Fibroblast of upper back skin (primary cell): ENCODE measurements at regions not wholly inside any gene's neighbourhood (a gene's known extent, or its start where the extent isn't known, plus 50 kb on each side); places are given as distances from the start of the nearest gene placed in this dataset.
"Not testable (repeated sequence)": the region's sequence is repeated elsewhere in the genome, so short reads cannot be mapped to it uniquely, and the experiment has no call there.

Experiments
- DNase-seq: peaks from one replicate; pipeline ENCODE4 v3.0.0-alpha.2; 2013

DNA sequence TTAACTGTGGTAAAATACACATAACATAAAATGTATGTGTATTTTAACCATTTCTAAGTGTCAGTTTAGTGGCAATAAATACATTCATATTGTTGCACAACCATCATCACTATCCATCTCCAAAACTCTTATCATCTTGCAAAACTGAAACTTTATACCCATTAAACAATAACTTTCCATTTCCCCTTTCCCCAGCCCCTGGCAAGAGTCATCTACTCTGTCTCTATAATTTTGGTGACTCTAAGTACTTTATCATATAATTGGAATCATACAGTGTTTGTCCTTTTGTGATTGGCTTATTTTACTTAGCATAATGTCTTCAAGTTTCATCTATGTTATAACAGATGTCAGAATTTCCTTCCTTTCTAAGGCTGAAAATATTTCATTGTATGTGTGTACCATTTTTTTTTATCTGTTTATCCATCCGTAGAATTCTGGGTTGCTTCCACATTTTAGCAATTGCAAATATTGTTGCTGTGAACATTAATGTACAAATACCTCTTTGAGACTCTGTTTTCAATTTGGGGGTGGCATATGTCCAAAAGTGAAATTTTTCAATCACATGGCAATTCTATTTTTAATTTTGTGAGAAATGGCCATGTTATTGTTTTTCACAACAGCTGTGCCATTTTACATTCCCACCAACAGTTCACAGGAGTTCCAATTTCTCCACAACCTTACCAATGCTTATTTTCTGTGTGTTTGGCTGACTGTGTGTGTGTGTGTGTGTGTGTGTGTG lies 153.9 kb upstream of the GORAB start:
- peak; percentile 28 for DNase-seq

DNA sequence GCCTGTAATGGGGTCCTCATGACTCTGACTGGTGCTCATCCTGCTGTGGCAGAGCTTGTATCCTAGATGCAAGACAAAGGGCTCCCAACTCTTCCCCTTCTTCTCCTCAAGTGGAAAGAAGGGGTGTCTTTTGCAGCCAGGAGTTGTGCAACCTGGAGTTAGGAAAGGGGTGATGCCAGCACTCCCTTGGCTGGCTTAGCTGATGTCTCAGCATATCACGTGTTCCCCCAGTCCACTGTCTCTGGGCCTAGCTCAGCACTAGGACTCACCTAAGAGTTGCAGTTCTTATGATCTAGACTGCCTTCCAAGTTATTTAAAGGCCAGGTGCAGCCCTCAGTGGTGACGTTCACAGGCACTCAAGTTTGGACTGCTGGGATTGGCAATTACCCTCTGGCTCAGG lies 146.2 kb upstream of the GORAB start:
- no peak for DNase-seq

DNA sequence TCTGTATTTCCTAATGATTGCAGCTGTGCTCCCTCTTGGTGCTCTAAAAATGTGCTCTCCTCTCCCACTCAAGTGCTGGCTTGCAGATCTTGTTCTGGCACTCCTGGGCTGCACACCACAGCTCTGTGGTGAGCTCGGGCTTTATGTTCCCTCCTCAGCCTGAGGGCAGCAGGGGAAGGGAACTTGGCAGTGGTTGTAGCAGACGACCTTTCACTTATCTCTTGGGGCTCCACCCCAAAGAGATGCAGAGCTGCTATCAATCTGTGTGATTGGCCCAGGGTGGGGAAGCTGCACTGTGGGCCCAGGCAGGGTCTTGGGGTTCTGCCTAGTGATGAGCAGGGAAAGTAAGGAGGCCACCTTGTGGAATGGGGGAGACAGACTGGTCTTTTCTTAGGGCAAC lies 143.5 kb upstream of the GORAB start:
- DNase-seq, result no peak

DNA sequence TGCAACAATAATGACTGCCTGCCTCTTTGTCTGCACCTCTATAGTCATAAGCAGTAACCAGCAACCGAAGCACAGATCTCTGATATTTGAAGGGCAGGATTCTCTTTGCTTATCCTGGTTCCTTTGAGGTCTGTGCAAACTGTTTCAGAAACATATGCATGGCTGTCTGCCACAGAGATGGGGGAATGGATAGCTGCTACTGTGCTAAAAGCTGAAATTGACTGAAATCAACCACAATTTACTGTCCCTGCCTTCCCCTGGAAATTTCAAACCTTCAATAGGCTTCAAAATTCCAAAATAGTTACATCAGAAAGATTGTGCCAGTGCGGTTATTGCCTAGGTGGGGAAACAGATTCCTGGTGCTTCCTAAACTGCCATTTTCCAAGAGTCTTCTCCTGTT lies 136.8 kb upstream of the GORAB start:
- peak; percentile 91 for DNase-seq

DNA sequence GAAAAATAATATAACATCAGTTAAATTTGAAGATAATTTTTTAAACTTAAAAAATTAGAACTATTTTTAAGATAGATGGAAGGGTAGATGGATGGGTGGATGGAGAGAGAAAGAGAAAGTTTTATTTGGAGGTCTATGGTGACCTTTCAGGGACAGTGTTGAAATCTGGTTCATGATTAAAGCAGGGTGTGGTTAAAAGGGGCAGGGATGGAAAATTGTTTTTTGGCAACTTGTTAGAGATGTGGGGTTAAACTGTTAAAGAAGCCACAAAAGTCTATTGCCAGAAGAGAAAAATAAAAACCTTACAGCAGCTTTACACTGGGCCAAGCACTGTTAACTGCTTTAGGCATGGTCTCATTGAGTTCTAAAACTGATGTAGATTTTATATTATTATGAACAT lies 134.9 kb upstream of the GORAB start:
- no peak for DNase-seq

DNA sequence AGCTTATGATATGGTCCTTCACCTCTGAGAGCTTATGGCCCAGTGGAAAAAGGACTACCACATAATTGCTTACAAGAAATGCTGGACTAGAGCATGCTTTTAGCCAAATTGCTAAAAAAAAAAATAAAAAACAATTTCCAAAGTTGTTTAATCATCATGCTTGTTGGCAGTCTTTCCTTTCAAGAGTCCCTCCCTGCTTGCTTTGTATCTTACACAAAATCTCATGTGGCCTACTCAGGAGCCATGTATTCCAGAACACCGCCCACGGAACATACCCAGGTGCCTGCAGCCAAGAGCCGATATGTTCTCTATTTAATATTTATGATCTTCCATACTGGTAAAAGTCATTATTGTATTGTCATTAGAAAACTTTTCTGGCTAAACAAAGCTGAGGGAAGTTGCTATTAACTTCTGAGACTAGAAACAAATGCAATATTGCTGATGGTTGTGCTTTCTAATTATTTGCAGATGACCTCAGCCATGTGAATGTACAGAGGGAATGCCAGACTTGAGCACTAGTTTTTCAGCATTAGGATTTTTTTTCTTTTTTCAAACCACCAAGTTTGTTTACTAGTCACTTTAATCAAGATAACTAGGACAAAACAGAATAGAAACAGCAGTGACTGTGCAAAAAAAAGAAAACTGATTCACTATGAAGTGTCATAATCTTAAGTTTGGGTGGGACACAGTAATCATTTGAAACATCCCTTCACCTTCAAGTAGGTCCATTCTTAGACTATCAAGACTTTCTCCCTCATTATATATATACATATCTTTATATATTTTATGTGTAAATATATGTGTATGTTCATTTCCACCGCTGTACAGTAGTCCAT lies 129.3 kb upstream of the GORAB start:
- DNase-seq, result peak; percentile 39

DNA sequence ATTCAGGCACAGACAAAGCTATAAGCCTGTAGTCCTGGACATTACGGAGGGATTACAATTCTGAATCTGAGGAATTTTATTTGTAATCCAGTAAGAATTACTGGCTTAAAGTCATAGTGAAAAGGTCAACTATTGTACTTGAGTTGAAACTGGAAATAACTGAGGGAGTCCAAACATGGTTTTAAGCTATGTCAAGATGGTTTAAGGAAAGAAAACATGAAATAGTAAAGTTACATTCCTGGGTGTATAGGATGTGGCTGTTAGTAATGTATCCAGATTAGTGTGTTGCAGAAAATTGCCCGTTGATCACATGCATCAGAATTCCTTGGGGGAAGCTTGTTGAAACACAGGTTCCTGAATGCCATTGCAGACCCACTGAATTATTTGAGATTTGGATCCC lies 124.8 kb upstream of the GORAB start:
- DNase-seq, result peak; percentile 84

DNA sequence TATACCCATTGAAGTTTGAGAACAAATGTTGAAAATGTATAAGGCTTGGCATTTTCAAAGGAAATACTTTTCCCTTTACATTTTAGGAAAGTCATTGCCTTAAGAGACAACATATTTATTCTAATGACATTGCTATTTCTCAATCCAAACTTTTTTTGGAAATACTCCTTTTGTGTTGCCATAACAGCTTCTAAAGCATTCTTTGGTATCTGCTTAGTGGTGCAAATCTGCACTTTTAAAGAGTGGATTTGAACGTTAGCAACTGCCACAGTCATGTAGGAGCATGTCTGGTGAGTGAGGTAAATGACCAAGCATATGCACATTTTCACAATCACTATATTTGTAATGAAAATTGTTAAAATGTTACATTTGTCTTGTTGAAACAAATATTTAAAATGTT lies 124.4 kb upstream of the GORAB start:
- DNase-seq, result peak; percentile 47

DNA sequence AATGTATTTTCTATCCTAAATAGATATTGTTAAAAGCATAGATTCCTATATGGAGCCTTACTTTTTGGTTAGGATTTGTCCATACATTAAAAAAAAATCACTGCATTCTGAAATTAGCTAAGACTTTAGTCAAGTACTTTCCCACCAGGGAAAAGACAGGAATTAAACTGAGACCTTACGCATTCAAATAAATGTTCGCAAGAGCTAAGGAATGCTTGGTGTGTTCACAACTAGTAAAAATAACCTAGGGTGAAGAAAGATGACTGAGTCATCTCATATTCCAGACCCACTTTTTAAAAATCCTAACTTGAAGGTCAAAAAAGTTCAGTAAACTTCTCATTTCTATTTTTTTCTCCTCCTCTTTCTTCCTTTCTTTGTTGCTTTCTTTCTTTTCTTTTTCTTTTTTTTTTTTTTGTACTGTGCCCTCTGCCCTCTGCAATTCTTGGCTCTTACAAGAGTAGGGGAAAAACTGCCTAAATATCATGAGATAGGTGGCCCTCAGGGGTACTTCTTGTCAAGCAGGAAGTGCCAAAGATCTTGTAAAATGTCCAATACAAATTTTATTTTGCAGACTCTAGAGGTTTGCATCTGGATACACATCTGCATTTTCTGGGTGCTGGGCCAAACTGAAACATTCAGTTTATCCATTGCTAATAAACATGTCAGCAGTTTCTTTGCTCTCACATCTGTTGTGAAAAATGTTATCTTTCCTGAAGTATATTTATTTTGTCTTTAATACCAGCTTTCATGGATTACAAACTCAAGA lies 121.4 kb upstream of the GORAB start:
- peak; percentile 95 for DNase-seq

DNA sequence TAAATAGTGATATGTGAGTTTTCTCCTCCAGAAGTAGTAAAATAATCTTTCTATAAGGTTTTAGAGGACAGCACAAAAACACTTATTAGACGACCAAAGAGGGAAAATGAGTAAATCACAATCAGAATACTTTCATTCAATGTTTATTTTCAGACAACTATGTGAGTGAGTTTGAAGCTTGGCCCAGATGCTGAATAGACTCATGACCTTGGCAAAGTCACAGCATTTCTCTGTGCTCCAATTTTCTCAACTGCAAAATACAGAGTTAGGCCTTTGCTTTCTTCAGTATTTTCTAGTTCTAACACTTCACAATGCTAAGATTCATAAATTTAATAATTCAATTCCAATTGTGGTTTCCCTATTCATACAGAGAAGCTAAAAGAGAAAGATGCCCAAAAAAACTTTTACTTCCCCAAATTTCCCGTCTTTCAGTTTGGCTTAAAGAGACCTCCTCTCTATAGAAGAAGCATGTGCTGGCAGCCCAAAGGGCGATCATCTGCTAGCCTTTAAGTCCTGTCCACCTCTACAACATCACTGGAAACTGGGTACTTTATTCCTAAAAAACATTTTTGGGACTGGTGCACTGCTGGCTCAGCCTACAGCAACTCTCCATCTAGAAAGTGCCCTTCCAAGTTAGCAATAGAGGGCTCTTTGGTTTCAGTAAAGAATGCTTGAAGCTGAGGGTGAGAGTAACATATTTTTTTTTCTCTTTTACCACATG lies 116.8 kb upstream of the GORAB start:
- DNase-seq, result peak; percentile 44

DNA sequence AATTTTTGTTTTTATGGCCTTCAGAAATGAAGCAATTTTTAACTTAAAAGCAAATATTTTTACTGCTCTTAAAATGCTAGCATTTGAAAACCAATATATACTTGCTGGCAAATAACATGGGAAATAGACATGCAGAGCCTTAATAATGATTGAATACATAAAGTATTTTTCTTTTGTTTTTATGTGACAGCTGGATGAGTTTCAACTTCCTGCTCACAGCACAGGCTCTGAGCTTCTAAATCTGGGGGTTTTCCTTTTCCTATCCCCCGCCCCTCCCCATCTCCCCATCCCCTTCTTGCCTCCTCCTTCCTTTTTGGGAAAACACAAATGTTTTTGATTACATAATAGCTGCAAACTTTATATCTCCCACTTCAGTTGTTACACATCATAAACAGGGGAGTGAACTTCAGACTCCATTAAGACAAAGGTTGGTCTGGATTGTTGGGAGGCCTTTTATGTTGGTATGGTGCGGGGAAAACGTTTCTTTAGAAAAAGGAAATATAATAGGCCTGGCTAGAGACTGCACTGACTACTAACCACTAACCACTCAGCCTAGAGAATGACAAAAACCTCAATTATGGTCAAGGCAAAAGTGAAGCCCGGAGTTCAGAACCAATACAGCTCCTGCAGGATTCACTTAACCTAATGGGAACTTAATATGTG lies 116.1 kb upstream of the GORAB start:
- DNase-seq, result peak; percentile 46

DNA sequence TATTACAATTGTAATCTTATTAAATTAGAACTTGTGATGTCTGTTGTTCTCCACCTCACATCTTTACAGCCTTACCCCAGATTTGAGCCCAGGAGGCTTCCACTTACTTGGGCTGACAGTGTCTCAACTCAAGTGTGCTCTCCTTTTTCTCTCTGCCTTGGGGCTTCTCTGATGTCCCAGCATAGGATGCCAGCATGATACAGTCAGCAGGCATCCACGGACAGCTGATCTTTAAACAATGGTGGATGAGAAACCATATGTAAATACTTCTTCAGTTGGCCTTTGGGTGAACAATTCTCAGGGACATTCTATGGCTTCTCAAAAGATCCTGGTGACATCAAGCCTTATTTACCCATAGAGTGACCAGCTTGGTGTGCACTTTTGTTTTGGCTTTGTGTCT lies 107.6 kb upstream of the GORAB start:
- DNase-seq, result no peak

DNA sequence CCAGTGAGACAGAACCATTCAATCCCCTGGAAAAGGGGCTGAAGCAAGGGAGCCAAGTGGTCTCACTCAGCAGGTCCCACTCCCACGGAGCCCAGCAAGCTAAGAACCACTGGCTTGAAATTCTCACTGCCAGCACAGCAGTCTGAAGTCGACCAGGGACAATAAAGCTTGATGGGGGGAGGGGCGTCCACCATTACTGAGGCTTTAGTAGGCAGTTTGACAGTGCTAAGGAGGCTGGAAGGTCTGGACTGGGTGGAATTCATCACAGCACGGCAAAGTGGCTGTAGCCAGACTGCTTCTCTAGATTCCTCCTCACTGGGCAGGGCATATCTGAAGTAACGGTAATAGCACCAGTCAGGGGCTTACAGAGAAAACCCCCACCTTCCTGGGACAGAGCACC lies 105.4 kb upstream of the GORAB start:
- DNase-seq, result no peak

DNA sequence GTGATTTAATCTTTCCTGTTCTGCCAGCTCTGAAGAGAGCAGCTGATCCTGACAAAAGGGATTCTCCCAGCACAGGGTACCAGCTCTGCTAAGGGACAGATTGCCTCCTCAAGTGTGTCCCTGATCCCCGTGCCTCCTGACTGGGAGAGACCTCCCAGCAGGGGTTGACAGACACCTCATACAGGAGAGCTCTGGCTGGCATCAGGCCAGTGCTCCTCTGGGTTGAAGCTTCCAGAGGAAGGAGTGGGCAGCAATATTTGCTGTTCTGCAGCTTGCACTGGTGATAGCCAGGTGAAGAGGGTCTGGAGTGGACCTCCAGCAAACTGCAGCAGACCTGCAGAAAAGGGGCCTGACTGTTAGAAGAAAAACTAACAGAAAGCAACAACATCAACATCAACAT lies 105.0 kb upstream of the GORAB start:
- not testable (repeated sequence) for DNase-seq

DNA sequence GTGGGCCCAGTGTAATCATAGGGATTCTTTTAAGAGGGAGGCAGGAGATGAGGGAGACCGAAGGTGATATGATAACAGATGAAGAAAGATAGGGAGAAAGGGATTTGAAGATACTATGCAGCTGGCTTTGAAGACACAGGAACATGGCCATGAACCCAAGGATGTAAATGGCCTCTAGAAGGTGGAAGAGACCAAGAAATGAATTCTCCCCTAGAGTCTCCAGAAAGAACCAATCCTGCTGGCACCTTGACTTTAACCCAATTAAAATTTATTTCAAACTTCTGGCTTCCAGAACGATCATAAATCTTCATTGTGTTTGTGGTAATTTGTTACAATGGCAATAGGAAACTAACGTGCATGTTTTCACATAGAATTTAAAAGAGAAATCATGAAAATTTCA lies 95.0 kb upstream of the GORAB start:
- DNase-seq, result no peak

DNA sequence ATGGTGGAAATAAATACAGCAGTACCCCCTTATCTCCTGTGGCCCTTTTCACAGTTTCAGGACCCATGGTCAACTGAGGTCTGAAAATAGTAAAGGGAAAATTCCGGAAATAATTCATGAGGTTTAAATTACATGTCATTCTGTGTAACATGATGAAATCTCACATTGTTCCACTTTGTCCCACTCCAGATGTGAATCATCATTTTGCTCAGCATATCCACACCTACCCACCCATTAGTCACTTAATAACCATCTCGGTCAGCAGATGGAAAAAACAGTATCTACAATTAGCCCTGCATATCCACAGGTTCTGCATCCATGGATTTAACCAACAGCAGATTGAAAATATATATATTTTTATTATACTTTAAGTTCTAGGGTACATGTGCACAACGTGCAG lies 86.9 kb upstream of the GORAB start:
- peak; percentile 90 for DNase-seq

DNA sequence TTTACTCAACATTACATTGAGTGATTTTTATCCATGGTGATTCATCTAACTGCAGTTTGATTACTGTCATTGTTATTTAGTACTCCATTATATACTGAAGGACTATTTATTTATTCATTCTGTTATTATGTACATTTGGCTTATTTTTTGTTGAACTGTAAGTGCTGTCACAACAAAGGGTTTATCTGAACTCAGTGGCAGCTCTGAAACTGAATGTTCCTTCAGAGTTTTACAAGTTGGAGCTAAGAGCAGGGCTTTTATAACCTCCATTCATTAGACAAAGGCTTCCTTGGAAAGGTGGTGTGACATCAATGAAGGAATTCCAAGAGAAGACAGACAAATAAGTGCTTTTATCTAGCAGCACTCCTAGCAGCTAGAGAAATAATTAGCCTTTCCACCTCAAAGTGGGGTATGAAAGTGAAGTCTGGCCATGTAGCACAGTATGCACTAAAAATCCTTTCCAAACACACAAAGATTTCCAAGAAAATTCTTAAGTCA lies 83.3 kb upstream of the GORAB start:
- DNase-seq, result no peak

DNA sequence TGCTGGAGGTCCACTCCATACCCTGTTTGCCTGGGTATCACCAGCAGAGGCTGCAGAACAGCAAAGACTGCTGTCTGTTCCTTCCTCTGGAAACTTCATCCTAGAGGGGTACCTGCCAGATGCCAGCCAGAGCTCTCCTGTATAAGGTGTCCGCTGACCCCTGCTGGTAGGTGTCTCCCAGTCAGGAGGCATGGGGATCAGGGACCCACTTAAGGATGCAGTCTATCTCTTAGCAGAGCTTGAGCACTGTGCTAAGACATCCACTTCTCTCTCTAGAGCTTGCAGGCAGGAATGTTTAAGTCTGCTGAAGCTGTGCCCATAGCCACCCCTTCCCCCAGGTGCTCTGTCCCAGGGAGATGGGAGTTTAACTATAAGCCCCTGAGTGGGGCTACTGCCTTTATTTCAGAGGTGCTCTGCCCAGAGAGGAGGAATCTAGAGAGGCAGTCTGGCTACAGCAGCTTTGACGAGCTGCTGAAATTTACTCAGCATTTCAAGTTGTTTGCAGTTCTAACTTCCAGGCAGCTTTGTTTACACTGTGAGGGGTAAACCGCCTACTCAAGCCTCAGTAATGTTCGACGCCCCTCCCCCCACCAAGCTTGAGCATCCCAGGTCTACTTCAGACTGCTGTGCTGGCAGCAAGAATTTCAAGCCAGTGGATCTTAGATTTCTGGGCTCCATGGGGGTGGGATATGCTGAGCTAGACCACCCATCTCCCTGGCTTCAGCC lies 74.5 kb upstream of the GORAB start:
- not testable (repeated sequence) for DNase-seq

DNA sequence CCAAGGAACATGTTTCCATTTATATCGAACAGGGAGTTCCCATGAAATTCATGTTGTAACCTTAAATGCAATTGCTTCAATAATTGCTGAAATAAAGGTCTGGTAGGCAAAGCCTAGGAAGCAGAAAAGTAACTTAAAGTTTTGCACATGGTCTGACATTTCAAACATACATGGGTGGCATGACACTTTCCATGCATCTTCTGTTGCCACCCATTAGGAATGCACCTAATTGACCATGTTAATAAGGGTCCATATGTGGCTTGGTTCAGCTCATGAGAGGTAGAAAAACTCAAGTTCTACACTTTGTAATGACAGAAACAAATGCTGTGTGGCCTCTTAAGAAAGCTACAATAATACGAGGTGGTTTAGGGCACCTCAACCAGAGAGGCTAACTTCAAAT lies 72.0 kb upstream of the GORAB start:
- DNase-seq, result no peak

DNA sequence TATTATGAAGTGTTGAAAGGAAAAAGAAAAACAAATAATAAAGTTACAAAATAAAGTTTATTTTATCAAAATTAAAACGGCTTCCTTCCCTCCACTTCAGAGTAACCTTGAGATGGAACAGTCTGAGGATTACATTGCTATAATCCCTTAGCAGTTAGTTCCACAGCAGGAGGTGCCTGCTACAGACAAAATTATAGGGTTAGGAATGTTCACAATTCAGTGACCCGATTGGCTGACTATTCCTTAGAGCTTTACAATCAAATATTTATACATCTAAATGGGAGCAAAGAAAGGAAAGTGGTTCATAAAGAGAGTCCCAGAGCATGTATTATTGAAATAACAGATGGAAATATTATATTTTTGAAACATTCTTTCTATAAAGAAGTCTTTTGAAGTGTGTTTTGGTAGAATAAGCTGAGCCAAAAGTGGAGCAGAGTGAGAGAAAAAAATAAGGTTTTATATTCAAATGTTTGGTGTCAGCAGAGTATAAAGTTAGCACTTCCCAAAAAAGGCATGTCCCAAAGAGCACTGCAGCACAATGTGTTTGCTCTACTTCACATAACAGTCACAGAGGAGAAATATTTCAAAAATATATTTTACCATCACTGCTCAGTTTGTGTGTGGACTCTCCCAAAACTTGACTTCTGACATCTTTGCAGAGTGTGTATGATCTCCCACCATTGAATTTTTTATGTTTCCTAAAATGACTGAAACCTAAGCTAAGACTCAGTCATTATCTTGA lies 71.4 kb upstream of the GORAB start:
- peak; percentile 59 for DNase-seq

DNA sequence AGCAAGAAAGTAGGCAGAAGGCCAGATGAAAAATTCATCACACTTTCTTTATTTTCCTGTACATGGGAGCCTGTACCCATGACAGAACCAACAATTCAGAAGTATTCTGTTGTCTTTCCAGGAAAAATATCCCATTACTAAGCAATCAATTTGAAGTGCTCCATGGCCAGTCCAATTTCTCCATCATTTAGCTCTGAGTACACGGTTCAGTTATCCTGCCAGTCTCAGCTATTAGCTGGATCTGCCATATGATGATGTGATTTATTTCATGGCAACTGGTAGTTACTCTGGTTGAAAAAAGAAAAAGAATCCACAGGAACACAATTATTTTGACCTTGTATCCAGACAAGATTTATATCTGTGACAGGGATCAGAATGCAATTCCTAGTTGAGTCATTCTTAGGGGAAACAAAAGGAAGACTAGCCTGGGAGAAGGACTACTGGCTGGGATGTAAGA lies 70.6 kb upstream of the GORAB start:
- DNase-seq, result peak; percentile 94
